ENCODE measurements at regions not wholly inside any gene's neighbourhood (a gene's known extent, or its start where the extent isn't known, plus 50 kb on each side); places are given as distances from the start of the nearest gene placed in this dataset.

- H3K4me3 ChIP-seq (ENCODE audit: low read depth, low read length, poor library complexity, severe bottlenecking): no peak overlapping the region
- H3K27ac ChIP-seq (ENCODE audit: low read depth, low read length, poor library complexity, severe bottlenecking): no peak overlapping the region
- intact Hi-C loops (cut with micrococcal nuclease; ENCODE audit: unreplicated experiment): no loop called here
- TF ChIP-seq EZH2 (IDR thresholded peaks at IDR 0.05; ENCODE audit: borderline replicate concordance, low read depth, low read length, poor library complexity, severe bottlenecking) (no peak), CTCF (conservative IDR thresholded peaks at IDR 0.05; ENCODE audit: low read depth, low read length) (no peak)
- H3K4me1 ChIP-seq (ENCODE audit: insufficient read depth, low read length, poor library complexity, severe bottlenecking): no peaks in the 10 kb centered on the region
- no peaks in the 10 kb centered on the region for H3K36me3 ChIP-seq (ENCODE audit: insufficient read depth, low read length, poor library complexity, severe bottlenecking)
- ChIA-PET CTCF (no interaction called here), POLR2A (ENCODE audit: low non-redundant PET) (no interaction called here)
- no peak for DNase-seq (ENCODE audit: low spot score)
- H3K27me3 ChIP-seq (replicated peaks; ENCODE audit: insufficient read depth, low read depth, low read length, poor library complexity): peaks cover 18% of the 10 kb centered on the region
- BruUV-seq (replicated peaks): no TSS peak
- no peaks in the 10 kb centered on the region for H3K9me3 ChIP-seq (ENCODE audit: low read depth, low read length, poor library complexity, severe bottlenecking)
These were observed 148.9 kb downstream of the RHOU start for GRCh38 chr1:228884196-228884595.

- DNase-seq (ENCODE audit: low spot score): no peak
- Histone ChIP-seq H3K27ac (ENCODE audit: low read depth, low read length, poor library complexity, severe bottlenecking) (no peak overlapping the region), H3K4me1 (ENCODE audit: insufficient read depth, low read length, poor library complexity, severe bottlenecking) (no peaks in the 10 kb centered on the region), H3K27me3 (replicated peaks; ENCODE audit: insufficient read depth, low read depth, low read length, poor library complexity) (peaks cover 18% of the 10 kb centered on the region), H3K36me3 (ENCODE audit: insufficient read depth, low read length, poor library complexity, severe bottlenecking) (no peaks in the 10 kb centered on the region), H3K9me3 (ENCODE audit: low read depth, low read length, poor library complexity, severe bottlenecking) (no peaks in the 10 kb centered on the region), H3K4me3 (ENCODE audit: low read depth, low read length, poor library complexity, severe bottlenecking) (no peak overlapping the region)
- CTCF ChIA-PET: no interaction called here
- intact Hi-C loops (cut with micrococcal nuclease; ENCODE audit: unreplicated experiment): no loop called here
- no peak for TF ChIP-seq CTCF (conservative IDR thresholded peaks at IDR 0.05; ENCODE audit: low read depth, low read length)
- TF ChIP-seq EZH2 (IDR thresholded peaks at IDR 0.05; ENCODE audit: borderline replicate concordance, low read depth, low read length, poor library complexity, severe bottlenecking): no peak
- POLR2A ChIA-PET (ENCODE audit: low non-redundant PET): no interaction called here
- no TSS peak for BruUV-seq (replicated peaks)
These were observed 149.6 kb downstream of the RHOU start for GRCh38 chr1:228884615-228885566.

- CTCF ChIA-PET: no interaction called here
- no peak for TF ChIP-seq EZH2 (IDR thresholded peaks at IDR 0.05; ENCODE audit: borderline replicate concordance, low read depth, low read length, poor library complexity, severe bottlenecking)
- TF ChIP-seq CTCF (conservative IDR thresholded peaks at IDR 0.05; ENCODE audit: low read depth, low read length): no peak
- H3K36me3 ChIP-seq (ENCODE audit: insufficient read depth, low read length, poor library complexity, severe bottlenecking): no peaks in the 10 kb centered on the region
- POLR2A ChIA-PET (ENCODE audit: low non-redundant PET): no interaction called here
- H3K27me3 ChIP-seq (replicated peaks; ENCODE audit: insufficient read depth, low read depth, low read length, poor library complexity): peaks cover 21% of the 10 kb centered on the region
- H3K4me1 ChIP-seq (ENCODE audit: insufficient read depth, low read length, poor library complexity, severe bottlenecking): no peaks in the 10 kb centered on the region
- H3K27ac ChIP-seq (ENCODE audit: low read depth, low read length, poor library complexity, severe bottlenecking): no peak overlapping the region
- intact Hi-C loops (cut with micrococcal nuclease; ENCODE audit: unreplicated experiment): no loop called here
- BruUV-seq (replicated peaks): no TSS peak
- no peak for DNase-seq (ENCODE audit: low spot score)
- H3K4me3 ChIP-seq (ENCODE audit: low read depth, low read length, poor library complexity, severe bottlenecking): no peak overlapping the region
- no peaks in the 10 kb centered on the region for H3K9me3 ChIP-seq (ENCODE audit: low read depth, low read length, poor library complexity, severe bottlenecking)
These were observed 150.6 kb downstream of the RHOU start for GRCh38 chr1:228885845-228886244.
